ENCODE measurements at regions not wholly inside any gene's neighbourhood (a gene's known extent, or its start where the extent isn't known, plus 50 kb on each side); places are given as distances from the start of the nearest gene placed in this dataset.

GRCh38 chr7:16978358-16979244, 96.8 kb upstream of the AGR3 start:
- DNase-seq, result no peak

- DNase-seq, result no peak
Measured at GRCh38 chr7:16980539-16980938, 98.8 kb upstream of the AGR3 start.

- peak; percentile 44 for DNase-seq
Measured at GRCh38 chr7:16982640-16983350, 101.0 kb upstream of the AGR3 start.

GRCh38 chr7:16984375-16984774, 102.6 kb upstream of the AGR3 start:
- DNase-seq, result peak; percentile 25

GRCh38 chr7:16985621-16986020, 103.8 kb upstream of the AGR3 start:
- no peak for DNase-seq

GRCh38 chr7:16986755-16987154, 105.0 kb upstream of the AGR3 start:
- DNase-seq, result no peak

- peak; percentile 88 for DNase-seq
Measured at GRCh38 chr7:16989811-16990413, 108.1 kb upstream of the AGR3 start.

- DNase-seq, result no peak
Measured at GRCh38 chr7:16991551-16991950, 109.8 kb upstream of the AGR3 start.

- no peak for DNase-seq
Measured at GRCh38 chr7:16993543-16993942, 111.8 kb upstream of the AGR3 start.

- DNase-seq, result no peak
Measured at GRCh38 chr7:16998481-16999051, 116.8 kb upstream of the AGR3 start.

- DNase-seq, result no peak
Measured at GRCh38 chr7:16999541-17000267, 117.9 kb upstream of the AGR3 start.

- DNase-seq, result no peak
Measured at GRCh38 chr7:17005271-17005670, 123.5 kb upstream of the AGR3 start.

- no peak for DNase-seq
Measured at GRCh38 chr7:17007841-17008240, 126.1 kb upstream of the AGR3 start.

GRCh38 chr7:17009007-17009719, 127.4 kb upstream of the AGR3 start:
- DNase-seq, result no peak

GRCh38 chr7:17009933-17010332, 128.2 kb upstream of the AGR3 start:
- no peak for DNase-seq

GRCh38 chr7:17010637-17011300, 129.0 kb upstream of the AGR3 start:
- no peak for DNase-seq

- no peak for DNase-seq
Measured at GRCh38 chr7:17013204-17013603, 131.4 kb upstream of the AGR3 start.

- DNase-seq, result no peak
Measured at GRCh38 chr7:17014686-17015085, 132.9 kb upstream of the AGR3 start.

- DNase-seq, result no peak
Measured at GRCh38 chr7:17015598-17016031, 133.8 kb upstream of the AGR3 start.

GRCh38 chr7:17016402-17017010, 134.7 kb upstream of the AGR3 start:
- no peak for DNase-seq

- DNase-seq, result no peak
Measured at GRCh38 chr7:17019106-17019505, 137.3 kb upstream of the AGR3 start.

Measured in midbrain (tissue), 1 donor.